ENCODE measurements at regions not wholly inside any gene's neighbourhood (a gene's known extent, or its start where the extent isn't known, plus 50 kb on each side); places are given as distances from the start of the nearest gene placed in this dataset.

GRCh38 chr7:19400758-19401254, 255.6 kb upstream of the FERD3L start:
- no peaks in the 10 kb centered on the region for H3K4me1 ChIP-seq
- H3K36me3 ChIP-seq, result no peaks in the 10 kb centered on the region
- H3K27ac ChIP-seq, result no peak overlapping the region
- no peak overlapping the region for H3K4me3 ChIP-seq
- TF ChIP-seq EP300 (IDR thresholded peaks at IDR 0.05) (no peak), CTCF (IDR thresholded peaks at IDR 0.05) (no peak), POLR2AphosphoS5 (IDR thresholded peaks at IDR 0.05) (no peak), POLR2A (IDR thresholded peaks at IDR 0.05) (no peak)
- 54 to 66% methylated on average over 3 to 4 of the region's 4 CpGs for WGBS, 2 donors (ENCODE audit: low coverage in 1 of 2)
- no peak for ATAC-seq
- no peaks in the 10 kb centered on the region for H3K9me3 ChIP-seq
- H3K27me3 ChIP-seq, result no peaks in the 10 kb centered on the region

- no peak overlapping the region for H3K4me3 ChIP-seq
- no peak for TF ChIP-seq EP300 (IDR thresholded peaks at IDR 0.05)
- no peak for TF ChIP-seq POLR2AphosphoS5 (IDR thresholded peaks at IDR 0.05)
- no peak for TF ChIP-seq CTCF (IDR thresholded peaks at IDR 0.05)
- TF ChIP-seq POLR2A (IDR thresholded peaks at IDR 0.05), result no peak
- WGBS, 2 donors (ENCODE audit: low coverage in 1 of 2), result 75 to 78% methylated on average over 4 of the region's 4 CpGs
Observed at GRCh38 chr7:19397911-19398310, 252.7 kb upstream of the FERD3L start.

GRCh38 chr7:19392246-19392645, 247.0 kb upstream of the FERD3L start:
- Histone ChIP-seq H3K4me1 (no peaks in the 10 kb centered on the region), H3K27ac (no peak overlapping the region), H3K4me3 (no peak overlapping the region), H3K36me3 (no peaks in the 10 kb centered on the region), H3K9me3 (peaks cover 0 to 4% (median 0%) of the 10 kb centered on the region in 3 donors), H3K27me3 (no peaks in the 10 kb centered on the region)
- 77 to 83% methylated on average over 3 of the region's 3 CpGs for WGBS, 2 donors (ENCODE audit: low coverage in 1 of 2)
- TF ChIP-seq POLR2A (IDR thresholded peaks at IDR 0.05) (no peak), POLR2AphosphoS5 (IDR thresholded peaks at IDR 0.05) (no peak), CTCF (IDR thresholded peaks at IDR 0.05) (no peak), EP300 (IDR thresholded peaks at IDR 0.05) (no peak)
- no peak for ATAC-seq

More at GRCh38 chr7:19397911-19398310, 252.7 kb upstream of the FERD3L start:
- H3K36me3 ChIP-seq, result no peaks in the 10 kb centered on the region
- no peaks in the 10 kb centered on the region for H3K4me1 ChIP-seq
- no peak for ATAC-seq
- H3K27ac ChIP-seq, result no peak overlapping the region
- no peaks in the 10 kb centered on the region for H3K27me3 ChIP-seq
- no peaks in the 10 kb centered on the region for H3K9me3 ChIP-seq

- no peaks in the 10 kb centered on the region for H3K36me3 ChIP-seq
- no peaks in the 10 kb centered on the region for H3K4me1 ChIP-seq
- no peak overlapping the region for H3K4me3 ChIP-seq
- H3K9me3 ChIP-seq, result peaks cover 0 to 4% (median 0%) of the 10 kb centered on the region in 3 donors
- no peak for ATAC-seq
- no peak overlapping the region for H3K27ac ChIP-seq
- H3K27me3 ChIP-seq, result no peaks in the 10 kb centered on the region
- WGBS, 2 donors (ENCODE audit: low coverage in 1 of 2), result 20 to 56% methylated on average over 2 to 5 of the region's 5 CpGs
- TF ChIP-seq POLR2A (IDR thresholded peaks at IDR 0.05) (no peak), POLR2AphosphoS5 (IDR thresholded peaks at IDR 0.05) (no peak), EP300 (IDR thresholded peaks at IDR 0.05) (no peak), CTCF (IDR thresholded peaks at IDR 0.05) (no peak)
Observed at GRCh38 chr7:19390795-19391194, 245.6 kb upstream of the FERD3L start.

- Histone ChIP-seq H3K4me3 (no peak overlapping the region), H3K27me3 (no peaks in the 10 kb centered on the region), H3K9me3 (no peaks in the 10 kb centered on the region), H3K27ac (no peak overlapping the region), H3K4me1 (peaks cover 0 to 11% (median 0%) of the 10 kb centered on the region in 3 donors), H3K36me3 (no peaks in the 10 kb centered on the region)
- no peak for TF ChIP-seq POLR2A (IDR thresholded peaks at IDR 0.05)
- TF ChIP-seq POLR2AphosphoS5 (IDR thresholded peaks at IDR 0.05), result no peak
- TF ChIP-seq CTCF (IDR thresholded peaks at IDR 0.05), result no peak
- no peak for TF ChIP-seq EP300 (IDR thresholded peaks at IDR 0.05)
- ATAC-seq, result no peak
- WGBS, 2 donors (ENCODE audit: low coverage in 1 of 2), result 57 to 63% methylated on average over 1 of the region's 1 CpG
Observed at GRCh38 chr7:19381321-19381720, 236.1 kb upstream of the FERD3L start.

All from gastroesophageal sphincter (tissue), 4 donors.